NCI-H146 treated with DMSO at 0.1 percent for 48 hours (cell line): ENCODE measurements at regions not wholly inside any gene's neighbourhood (a gene's known extent, or its start where the extent isn't known, plus 50 kb on each side); places are given as distances from the start of the nearest gene placed in this dataset.

Experiments used
- DNase-seq: peaks from one replicate; lab custom pipeline; 2025; ENCODE audit not compliant: unreplicated experiment; lab: John Stamatoyannopoulos, UW

DNA sequence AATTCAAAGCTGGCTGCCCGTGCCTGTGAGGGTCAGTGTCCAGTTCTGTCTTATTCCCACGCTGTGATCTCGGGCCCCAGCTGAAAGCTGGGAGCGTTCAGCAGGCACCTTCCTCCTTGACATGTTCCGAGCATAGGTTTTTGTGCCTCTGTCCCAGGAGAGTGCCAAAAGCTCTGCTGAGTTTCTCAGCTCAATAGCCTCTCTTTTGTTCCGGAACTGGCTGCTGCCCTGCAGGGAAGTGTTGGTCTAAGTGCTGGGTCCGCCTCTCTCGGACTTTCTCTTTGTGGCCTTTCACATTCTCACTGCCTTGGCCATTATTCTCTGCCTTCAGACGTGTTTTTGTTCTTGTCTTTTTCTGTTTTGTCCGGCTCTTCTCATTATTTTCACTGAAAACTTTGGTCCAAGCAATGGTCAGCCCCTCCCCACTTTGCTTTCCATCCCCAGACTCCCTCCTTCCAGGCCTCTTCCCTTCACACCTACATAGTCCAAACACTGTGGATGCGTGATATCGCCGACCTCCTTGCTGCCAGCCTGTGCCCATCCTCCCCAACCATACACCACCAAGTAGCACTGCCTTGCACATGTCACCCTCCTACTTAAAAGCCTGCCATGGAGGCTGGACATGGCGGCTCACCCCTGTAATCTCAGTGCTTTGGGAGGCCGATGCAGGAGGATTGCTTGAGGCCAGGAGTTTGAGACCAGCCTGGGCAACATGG is 233.8 kb downstream of the RHOU start:
- DNase-seq, result no peak

DNA sequence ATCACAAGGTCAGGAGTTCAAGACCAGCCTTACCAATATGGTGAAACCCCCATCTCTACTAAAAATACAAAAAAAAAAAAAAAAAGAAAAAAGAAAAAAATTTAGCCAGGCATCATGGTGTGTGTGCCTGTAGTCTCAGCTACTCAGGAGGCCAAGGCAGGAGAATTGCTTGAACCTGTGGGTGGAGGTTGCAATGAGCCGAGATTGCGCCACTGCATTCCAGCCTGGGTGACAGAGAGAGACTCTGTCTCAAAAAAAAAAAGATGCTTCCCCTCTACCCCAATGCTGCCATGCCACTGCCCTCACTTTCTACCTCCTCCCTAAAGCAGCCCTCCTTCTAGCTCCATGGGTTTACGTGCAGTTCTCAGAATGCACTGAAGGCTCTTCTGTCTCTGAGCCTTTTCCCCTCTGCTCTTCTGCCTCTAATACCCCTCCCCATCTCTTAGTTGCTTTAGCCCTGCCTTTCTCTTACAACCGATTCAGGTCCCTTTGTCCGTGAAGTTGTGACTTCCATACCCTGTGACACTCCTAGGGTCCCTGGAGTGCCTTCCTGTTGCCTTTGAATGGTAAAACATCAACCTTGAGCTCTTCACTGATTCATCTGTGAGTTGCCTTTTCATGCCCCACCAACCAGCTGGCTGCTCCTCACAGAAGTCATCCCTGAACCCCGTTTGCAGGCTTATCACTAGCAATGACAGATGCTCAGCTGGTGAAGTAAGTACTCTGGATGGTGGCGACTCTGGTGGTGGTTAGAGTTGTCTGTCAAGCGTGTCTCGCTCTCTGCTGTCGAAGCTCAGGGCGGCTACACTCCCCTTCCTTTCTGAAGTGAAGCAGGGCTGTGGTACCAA is 234.9 kb downstream of the RHOU start:
- DNase-seq, result no peak

DNA sequence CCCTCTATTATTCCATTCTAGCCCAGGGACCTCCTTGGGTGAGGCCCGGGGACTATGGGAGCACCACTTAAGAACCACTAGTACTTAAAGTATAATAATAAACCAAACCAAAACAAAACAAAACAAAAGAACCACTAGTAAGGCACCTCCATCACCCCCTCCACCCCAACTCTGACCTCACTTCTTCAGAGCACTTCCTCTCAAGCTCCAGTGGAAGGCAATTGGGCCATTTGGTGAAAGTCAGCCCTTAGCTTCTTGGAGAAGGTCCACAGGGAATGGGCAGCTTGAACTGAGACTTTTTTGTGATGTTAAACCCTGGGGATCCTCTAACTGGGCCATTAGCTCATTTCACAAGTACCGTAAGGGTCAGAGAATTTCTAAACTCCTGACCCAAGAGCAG is 237.3 kb downstream of the RHOU start:
- DNase-seq, result no peak

DNA sequence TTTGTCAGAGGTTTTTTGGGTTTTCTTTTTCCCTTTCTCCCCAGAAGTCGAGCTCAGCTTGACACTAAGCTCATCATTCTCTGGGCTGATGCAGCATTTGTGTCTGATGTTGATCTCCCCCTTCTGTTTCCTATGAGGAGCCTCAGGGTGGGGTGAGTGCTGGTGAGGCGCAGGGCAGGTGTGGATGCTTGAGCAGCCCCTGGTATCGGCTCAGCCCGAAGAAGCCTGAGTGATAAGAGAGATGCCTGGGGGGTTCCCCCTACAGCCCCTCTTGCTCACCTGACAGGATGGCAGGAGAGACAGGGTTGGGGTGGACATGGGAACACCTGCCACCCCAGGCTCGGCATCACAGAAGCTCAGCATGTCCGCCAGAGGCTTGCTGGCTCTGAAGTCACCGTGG is 239.0 kb downstream of the RHOU start:
- DNase-seq, result no peak

DNA sequence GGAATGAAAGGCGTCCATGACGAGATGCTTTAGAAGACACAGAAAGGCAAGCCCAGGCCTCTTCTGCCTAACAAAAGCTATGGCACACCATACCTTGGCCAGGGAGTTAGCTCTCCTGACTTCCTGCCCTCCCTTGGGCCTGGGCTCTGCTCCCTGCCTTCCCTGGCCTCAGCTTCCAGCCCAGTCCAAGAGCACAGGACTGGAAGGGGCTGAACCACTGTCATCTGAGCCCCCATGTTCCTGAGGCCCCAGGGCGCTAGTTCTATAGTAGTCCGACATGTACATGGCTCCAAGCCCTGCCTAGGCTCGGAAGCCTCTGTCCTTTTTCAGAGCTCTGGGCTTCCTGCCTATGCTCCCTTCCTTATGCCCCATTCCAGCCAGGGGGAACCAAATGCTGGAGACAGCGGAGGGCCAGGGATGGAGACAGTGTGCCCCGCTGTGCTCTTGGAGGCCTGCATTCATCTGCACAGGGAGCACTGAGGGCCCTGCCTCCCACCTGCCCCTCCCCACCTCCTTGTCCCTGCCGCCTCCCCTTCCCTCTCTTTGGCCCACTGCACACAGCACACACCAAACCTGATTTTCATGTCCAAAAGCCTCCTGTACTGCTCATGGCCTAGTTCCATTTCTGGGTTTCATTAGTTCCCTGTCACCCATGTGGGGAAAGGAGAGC is 240.1 kb downstream of the RHOU start:
- no peak for DNase-seq

DNA sequence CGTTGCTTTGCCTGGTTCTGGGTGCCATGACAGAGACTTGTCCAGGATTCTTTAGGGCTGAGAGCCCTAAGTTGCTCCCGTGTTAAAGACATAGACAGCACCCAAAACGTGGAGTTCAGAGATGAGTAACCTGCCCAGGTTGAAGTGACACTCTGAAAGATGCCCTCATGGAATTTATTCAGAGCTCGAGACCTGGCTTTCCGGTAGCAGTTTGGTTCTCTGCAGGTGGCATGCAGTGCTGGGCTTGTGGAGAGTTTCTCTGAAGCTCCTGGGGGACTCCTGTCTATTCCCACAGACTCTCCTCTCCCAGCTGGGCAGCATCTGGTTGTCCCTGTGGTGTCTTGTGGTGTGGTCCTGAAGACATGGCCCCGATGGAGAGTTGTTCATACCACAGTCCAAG is 241.0 kb downstream of the RHOU start:
- no peak for DNase-seq

DNA sequence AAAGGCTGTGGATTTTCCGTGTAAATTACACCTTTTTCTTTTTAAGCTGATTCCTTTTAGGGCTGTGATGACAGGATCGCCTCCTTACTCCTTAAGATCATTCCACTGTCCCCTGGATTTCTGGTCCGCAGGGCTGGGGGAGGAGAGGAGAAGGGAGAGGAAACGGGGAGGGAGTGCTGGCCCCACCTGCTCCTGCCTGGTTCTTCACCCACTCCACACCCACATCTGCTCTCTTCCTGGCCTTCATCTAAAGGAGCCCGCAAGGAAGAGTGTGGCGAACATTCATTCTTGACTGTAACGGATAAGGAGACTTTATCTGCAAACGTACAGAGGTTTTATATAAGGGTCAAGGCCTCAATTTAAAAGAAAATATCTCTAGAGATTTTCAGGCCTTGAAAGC is 242.0 kb downstream of the RHOU start:
- no peak for DNase-seq

DNA sequence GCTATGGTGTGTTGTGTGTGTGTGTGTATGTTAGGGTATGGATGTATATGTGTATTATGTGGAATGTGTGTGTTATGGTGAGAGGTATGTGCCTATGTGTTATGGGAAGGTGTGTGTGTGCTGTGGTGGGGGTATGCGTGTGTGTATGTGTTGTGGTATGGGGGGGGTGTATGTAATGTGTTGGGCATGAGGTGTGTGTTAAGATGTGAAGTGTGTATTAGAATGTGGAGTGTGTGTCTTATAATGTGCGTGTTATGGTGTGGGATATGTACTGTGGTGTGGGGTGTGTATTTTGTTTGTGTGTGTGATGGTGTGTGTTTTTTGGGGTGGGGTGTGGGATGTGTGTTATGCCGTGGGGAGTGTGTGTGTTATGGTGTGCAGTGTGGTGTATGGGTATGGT is 242.5 kb downstream of the RHOU start:
- no peak for DNase-seq

DNA sequence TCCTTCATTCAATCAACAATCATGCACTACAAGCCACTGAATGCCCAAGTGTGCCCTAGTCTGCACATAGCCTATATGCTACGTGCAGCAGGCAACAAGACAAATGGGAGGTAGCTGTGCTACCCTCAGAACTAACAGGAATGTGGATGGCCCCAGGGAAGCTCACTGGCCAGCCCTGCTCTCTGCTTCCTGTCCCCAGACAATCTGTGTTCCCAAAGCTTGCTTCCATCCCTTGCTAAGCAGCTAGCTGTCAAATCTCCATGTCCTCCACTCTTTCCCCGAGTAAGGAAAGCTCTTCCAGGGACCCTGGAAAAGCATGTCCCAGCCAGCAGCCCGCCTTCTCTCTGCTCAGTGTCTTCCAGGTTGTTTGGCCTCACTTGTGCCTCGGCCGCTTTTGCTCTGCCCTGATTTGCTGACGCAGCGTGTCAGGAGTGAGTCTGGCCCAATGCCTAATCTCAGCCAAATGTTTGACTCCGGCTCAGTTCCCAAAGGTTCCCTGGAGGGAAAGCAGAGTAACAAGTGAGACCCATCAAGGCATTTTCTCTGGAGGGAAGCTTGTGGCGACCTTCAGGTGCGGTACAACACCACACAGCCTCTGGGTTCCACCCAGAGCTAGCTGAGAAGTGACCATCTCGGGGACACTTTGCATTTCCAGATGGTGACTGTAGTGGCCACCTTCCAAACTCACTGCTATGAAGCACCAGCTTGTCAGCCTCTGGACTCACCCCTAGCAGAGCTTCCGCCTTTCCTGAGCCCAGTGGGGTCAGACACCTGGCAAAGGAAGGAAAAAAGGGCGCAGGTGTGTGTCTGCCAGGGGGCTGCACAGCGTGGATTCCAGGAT is 243.4 kb downstream of the RHOU start:
- DNase-seq, result no peak

DNA sequence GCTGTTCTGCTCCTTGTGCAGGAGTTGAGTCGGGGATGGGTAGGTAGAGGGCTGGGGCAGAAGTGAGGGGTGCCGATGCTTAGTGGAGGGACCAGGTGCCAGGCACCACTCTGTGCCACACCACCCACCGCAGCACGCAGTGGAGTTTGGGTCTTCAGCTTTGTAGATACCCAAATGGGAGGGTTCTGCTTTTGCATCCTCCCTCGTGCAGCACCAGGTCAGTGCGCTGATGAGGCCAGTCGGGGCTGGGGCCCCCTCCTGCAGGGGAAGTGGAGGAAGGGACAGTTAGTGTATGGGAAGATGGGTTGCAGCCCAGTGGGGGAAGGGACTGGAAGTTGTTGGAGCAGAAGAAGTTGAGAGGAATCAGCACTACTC is 244.0 kb downstream of the RHOU start:
- DNase-seq, result no peak

DNA sequence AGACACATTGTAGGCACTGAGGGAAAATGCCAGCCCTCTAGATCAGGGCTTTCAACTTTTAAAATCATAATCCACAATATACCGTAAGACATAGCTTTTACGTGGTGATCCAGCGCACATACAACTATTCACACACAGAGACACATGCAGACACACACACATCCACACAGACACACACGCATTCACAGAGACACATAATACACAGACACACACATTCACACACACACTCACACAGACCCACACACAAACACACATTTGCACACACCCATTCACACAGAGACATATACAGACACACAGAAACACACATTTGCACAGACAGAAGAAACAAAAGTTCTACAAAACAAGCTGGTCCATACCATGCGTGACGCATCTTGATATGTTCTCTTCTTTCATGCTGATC is 244.5 kb downstream of the RHOU start:
- DNase-seq, result no peak

DNA sequence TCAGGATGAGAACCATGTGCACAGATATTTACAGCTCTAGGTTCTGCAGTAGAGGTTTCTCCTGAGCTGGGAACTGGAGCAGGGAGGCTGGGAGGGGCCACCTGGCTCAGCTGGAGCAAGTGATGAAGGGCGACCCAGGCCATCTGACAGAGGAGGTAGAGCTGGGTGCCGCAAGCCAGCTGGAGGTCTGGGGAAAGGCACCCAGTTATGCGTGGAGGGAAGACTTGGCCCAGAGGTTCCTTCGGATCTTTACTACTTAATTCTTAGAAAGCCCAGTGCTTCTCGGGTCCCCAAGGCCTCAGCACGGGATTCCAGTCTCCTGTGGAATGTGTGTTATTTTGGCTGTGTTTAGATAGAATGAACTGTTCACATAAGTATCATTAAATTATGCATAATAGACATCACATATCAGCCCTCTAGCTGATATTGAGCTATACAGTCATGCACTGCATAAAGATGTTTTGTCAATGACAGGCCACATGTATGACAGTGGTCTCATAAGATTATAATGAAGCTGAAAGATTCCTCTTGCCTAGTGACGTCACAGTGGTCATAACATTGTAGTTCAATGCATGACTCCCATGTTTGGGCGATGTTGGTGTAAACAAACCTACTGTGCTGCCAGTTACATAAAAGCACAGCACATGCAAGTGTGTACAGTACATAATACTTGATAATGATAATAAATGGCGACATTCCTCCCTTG is 245.1 kb downstream of the RHOU start:
- no peak for DNase-seq

DNA sequence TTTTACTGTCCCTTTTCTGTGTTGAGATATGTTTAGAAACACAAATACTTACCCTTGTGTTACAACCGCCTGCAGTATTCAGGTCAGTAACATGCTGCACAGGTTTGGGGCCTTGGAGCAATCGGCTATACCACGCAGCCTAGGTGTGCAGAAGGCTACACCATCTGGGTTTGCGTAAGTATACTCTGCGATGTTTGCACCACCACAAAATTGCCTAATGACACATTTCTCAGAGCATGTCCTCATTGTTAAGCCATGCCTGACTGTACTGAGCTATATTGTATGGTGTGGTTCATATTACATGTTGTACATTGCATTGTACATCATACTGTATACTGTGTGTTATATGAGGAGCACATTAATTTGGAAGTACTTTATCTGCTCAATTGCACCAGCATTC is 247.4 kb downstream of the RHOU start:
- no peak for DNase-seq

DNA sequence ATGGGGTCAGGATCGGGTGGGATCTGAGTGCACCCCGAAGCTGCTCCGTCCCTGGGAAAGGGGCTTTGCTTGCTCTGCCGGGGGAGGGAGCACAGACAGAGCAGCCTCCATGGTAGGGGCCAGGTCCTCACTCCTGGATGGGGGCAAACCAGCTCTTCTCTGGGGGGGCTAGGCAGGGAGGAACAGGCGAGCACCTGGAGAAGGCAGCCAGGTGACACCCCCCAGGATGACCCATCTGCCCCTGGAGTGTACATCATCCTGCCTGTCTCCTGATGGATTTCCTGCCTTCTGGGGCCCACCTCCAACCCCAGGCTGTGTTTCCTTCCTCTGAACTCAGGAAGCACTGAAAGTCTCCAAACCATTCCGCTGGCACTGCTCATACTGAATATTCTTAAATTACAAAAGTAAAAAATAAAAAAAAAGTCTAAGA is 248.0 kb downstream of the RHOU start:
- DNase-seq, result no peak

DNA sequence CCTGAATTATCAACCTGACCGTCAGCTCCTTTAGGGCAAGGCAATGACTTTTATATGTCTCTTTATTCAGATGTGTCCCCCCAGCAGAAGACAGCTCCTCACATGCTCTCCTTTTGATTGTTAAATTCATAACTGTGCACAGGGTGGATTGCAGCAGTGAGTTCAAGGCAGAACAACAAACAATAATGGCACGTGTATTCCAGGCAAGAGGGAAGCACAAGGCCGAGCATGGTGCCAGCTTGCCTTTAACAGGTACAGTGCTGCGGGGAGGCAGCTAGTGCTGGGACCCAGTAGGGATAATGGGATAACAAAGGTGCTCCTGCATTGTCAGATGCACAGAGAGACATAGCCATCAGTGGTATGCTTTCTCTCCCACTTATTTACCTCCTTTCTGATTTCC is 248.4 kb downstream of the RHOU start:
- no peak for DNase-seq

DNA sequence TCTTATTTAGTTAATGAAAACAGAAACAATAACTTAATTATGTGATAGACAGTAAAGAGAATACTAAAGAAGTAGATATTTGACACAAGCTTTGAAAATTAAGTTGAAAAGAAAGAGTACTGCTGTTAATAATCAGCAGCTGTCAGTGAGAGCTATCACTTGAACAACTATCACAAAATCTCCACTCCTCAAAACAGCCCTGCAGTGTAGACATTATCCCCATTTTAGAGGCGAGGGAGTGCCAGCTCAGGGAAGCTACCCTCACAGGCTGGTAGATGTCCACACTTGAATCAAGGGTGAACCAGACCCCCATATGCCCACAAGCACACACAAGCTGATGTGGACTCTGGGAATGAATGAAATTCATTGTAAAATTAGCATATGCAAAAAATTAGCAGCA is 248.8 kb downstream of the RHOU start:
- DNase-seq, result no peak

DNA sequence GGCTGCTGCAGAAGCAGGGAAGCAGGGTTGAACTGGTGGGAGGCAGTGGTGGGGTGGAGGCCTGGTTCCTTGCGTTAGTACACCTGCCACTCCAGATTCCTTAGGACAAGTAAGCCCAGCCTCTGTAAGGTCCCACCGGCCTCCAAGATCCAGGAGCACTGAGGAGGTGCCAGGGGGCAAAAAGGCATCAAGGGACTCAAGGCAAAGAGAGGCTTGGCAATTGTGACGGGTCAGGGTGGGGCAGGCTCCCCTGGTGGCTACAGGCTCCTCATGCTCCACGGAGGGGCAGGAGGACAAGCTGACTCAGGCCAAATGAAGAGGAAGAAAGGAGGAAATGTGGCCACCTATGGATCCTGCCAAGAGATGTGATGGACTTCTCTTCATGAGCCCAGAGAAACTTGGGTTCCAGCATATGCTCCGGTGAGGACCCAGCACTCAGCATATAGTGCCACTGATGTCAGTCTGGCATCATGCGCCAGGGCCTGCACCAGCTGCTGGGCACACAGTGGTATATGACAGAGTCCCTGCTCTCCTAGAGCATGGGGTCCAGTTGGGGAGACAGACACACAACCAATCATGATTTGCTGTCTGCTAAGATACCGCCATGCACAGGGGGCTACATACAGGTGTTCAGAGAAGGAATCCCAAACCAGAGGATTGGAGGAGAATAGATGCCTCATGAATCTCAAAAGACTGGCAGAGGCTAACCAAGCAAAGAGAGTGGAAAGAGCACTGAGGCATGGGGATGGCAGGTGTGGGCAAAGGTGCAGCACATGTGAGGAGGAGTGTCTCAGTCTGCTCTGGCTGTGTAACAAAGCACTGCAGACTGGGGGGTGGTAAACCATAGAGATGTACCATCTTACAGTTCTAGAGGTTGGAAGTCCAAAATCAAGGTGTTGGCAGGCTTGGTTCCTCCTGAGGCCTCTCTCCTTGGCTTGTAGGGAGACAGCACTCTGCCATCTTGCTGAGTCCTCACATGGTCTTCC is 249.7 kb downstream of the RHOU start:
- no peak for DNase-seq

DNA sequence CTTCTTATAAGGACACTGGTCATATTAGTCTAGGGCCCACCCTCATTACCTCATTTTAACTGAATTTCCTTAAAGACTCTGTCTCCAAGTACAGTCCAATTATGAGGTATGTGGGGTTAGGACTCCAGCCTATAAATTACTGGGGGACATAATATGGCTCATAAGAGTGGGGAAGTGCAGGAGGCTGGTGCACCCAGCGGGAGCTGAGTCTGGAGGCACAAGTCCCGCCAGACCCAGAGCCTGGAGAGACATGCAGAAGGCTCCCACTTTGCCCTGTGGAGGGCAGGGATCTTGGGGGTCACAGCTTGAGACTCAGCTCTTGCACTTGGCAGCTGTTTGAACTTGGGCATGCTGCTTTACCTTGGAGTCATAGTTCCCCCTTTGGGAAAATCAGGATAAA is 250.4 kb downstream of the RHOU start:
- DNase-seq, result no peak

DNA sequence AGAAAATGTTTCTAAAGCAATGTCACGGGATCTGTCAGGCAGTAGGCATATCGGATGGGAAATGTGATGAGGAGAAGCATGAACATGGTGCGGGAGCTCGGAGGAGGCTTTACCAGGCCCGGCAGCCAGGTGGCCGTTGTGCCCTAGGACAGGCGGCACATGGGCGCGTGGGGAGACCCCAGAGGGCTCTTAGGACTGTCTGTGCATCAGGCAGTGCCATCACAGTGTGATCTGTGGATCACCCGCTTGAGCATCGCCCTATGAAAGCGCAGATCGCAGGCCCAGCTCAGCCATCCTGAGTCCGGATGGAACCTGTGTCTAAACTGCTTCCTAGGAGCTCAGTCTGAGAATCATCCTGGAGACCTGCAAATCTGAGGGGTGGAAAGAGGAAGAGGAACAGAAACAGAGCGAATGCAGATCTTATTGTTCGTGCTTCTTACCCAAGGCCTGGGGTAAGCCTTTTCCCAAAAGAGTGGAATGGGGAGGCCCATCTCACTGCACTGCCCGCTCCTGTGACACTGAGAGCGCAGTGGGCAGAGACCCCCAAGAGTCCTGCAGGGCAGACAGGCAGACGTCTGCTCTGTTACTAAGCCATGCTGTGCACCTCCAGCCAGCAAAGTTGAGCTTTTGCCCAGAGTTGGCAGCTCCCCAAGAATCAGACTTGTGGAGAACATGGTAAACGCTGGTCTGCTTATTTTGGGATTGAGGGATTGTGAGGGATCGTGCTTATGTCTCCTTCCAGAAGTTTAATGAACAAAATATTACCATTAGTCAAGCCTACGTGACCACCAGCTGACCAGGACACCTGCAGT is 251.0 kb downstream of the RHOU start:
- DNase-seq, result no peak
